K562 (cell line): ENCODE measurements at regions not wholly inside any gene's neighbourhood (a gene's known extent, or its start where the extent isn't known, plus 50 kb on each side); places are given as distances from the start of the nearest gene placed in this dataset.

Experiments
- ATAC-seq: fragments of 200-7000 bp; cut with Tn5 transposase; 3 replicates; pipeline ENCODE4 v1.9.1; 2020; ENCODE audit warnings: moderate library complexity
- BruUV-seq: library from RNA; stranded (reverse); fragments of 400-500 nt; replicated peaks from 2 replicates; lab custom pipeline; 2021; lab: Mats Ljungman, UMichigan
- CTCF ChIA-PET: fragments of 300-600 bp; formaldehyde crosslinking; extraction: SDS; loops from one replicate; lab custom pipeline; 2021; ENCODE audit warnings: low intra/inter-chr PET ratio; lab: Yijun Ruan, JAX
- POLR2A ChIA-PET: fragments of 300-600, 350-650 bp; sonication (Branson Sonifier 250); formaldehyde crosslinking; extraction: SDS; loops from one replicate; lab custom pipeline; 2021; ENCODE audit warnings: antibody characterized with exemption, inconsistent platforms; lab: Yijun Ruan, JAX
- DNase-seq, 4 experiments: peaks; one replicate each; pipeline versions ENCODE4 v3.0.0 to v3.0.0-alpha.2; 2011 to 2018; ENCODE audit warnings: low spot score in 3 of 4, mixed read lengths in 3 of 4; ENCODE audit errors: extremely low read depth in 1 of 4
- FAIRE-seq: peaks from 2 replicates; lab custom pipeline; 2011; peaks lifted over from hg19 to GRCh38; lab: Jason Lieb, UNC
- H2AFZ ChIP-seq: 2 replicates; pipeline ENCODE4 v1.6.0; 2011; ENCODE audit warnings: low read depth, low read length, control low read depth, inconsistent platforms
- H3K27ac ChIP-seq: fragments of 200-600 bp; 3 replicates; pipeline ENCODE4 v1.8.0; 2011; ENCODE audit warnings: low read depth, mild to moderate bottlenecking, control low read depth, inconsistent platforms, low read length, moderate library complexity, mixed read lengths; ENCODE audit errors: extremely low read depth
- H3K27me3 ChIP-seq, 2 experiments: fragments of 300-600 bp in 1 of 2; 2 replicates in 1 of 2; 3 replicates in 1 of 2; pipeline versions ENCODE4 v1.6.0 to v1.8.0; 2011; ENCODE audit warnings: inconsistent platforms in 2 of 2, low read length in 2 of 2, mild to moderate bottlenecking in 1 of 2, mixed read lengths in 1 of 2, moderate library complexity in 1 of 2; ENCODE audit not compliant: control insufficient read depth in 2 of 2, insufficient read depth in 2 of 2
- H3K36me3 ChIP-seq: fragments of 300-600 bp; 3 replicates; pipeline ENCODE4 v1.8.0; 2011; ENCODE audit warnings: mild to moderate bottlenecking, low read length, inconsistent platforms; ENCODE audit not compliant: control insufficient read depth, insufficient read depth
- H3K4me1 ChIP-seq, 2 experiments: fragments of 200-600 bp in 1 of 2; replicated peaks in 1 of 2; 2 replicates in 1 of 2; 3 replicates in 1 of 2; pipeline versions ENCODE4 v1.5.1 to v1.8.0; 2011; ENCODE audit warnings: inconsistent platforms in 2 of 2, low read length in 2 of 2, mild to moderate bottlenecking in 1 of 2, mixed read lengths in 1 of 2, moderate library complexity in 1 of 2; ENCODE audit not compliant: control insufficient read depth in 2 of 2, insufficient read depth in 2 of 2
- H3K4me2 ChIP-seq: 2 replicates; pipeline ENCODE4 v1.6.1; 2011; ENCODE audit warnings: low read length, control low read depth, inconsistent platforms, mixed read lengths; ENCODE audit not compliant: insufficient read depth
- H3K4me3 ChIP-seq: fragments of 200-600 bp; sonication (generic), shearing (Covaris generic); 2 replicates; pipeline ENCODE4 v1.5.1; 2016; ENCODE audit warnings: control low read depth, inconsistent platforms
- H3K79me2 ChIP-seq: fragments of 200-600 bp; 3 replicates; pipeline ENCODE4 v1.8.0; 2011; ENCODE audit warnings: low read length, inconsistent platforms; ENCODE audit not compliant: control insufficient read depth, insufficient read depth
- H3K9ac ChIP-seq, 2 experiments: 2 replicates each; pipeline versions ENCODE4 v1.6.0 to v1.6.1; 2011; ENCODE audit warnings: low read depth in 2 of 2, low read length in 2 of 2, control low read depth in 1 of 2, inconsistent platforms in 1 of 2, mild to moderate bottlenecking in 1 of 2, mixed read lengths in 1 of 2; ENCODE audit not compliant: insufficient read depth in 1 of 2
- H3K9me1 ChIP-seq: one replicate; pipeline ENCODE4 v1.6.0; 2011; ENCODE audit warnings: inconsistent platforms, mild to moderate bottlenecking, low read length, moderate library complexity; ENCODE audit not compliant: control insufficient read depth, insufficient read depth
- H3K9me3 ChIP-seq: replicated peaks from 2 replicates; pipeline ENCODE4 v1.5.1; 2011; ENCODE audit warnings: low read depth, low read length, inconsistent platforms; ENCODE audit not compliant: control insufficient read depth, insufficient read depth
- H4K20me1 ChIP-seq: replicated peaks from 2 replicates; pipeline ENCODE4 v1.6.1; 2011; ENCODE audit warnings: low read length, inconsistent platforms, mixed read lengths; ENCODE audit not compliant: control insufficient read depth, insufficient read depth
- CHD4 ChIP-seq: fragments of 200-600 bp; sonication (generic); IDR thresholded peaks from 3 replicates; pipeline ENCODE4 v1.6.1; 2012; ENCODE audit warnings: low read depth, mild to moderate bottlenecking, mixed read lengths, low read length, inconsistent platforms; ENCODE audit not compliant: insufficient read depth, insufficient replicate concordance, poor library complexity, severe bottlenecking
- CREM ChIP-seq: IDR thresholded peaks from 2 replicates; pipeline ENCODE4 v1.6.1; 2014; ENCODE audit warnings: antibody characterized with exemption, low read depth
- CSDE1 ChIP-seq, 2 experiments: fragments of 450-650 bp; IDR thresholded peaks; 2 replicates each; pipeline ENCODE4 v1.6.1; 2016; ENCODE audit warnings: mild to moderate bottlenecking in 1 of 2
- DMBX1 ChIP-seq: fragments of 250-450 bp; sonication (Bioruptor Pico); IDR thresholded peaks from 2 replicates; pipeline ENCODE4 v1.8.0; 2022; ENCODE audit warnings: inconsistent platforms, mild to moderate bottlenecking, moderate library complexity, borderline replicate concordance
- E2F3 ChIP-seq: fragments of 250-450 bp; sonication (Bioruptor Pico); IDR thresholded peaks from 2 replicates; pipeline ENCODE4 v1.4.0; 2020; ENCODE audit warnings: mild to moderate bottlenecking
- GTF2A2 ChIP-seq: IDR thresholded peaks from 2 replicates; pipeline ENCODE4 v1.6.1; 2016; ENCODE audit warnings: mild to moderate bottlenecking, missing genetic modification characterization, missing compliant biosample characterization
- LEF1 ChIP-seq: fragments of 450-650 bp; IDR thresholded peaks from 2 replicates; pipeline ENCODE4 v1.6.1; 2016; ENCODE audit warnings: mild to moderate bottlenecking
- MAX ChIP-seq: sonication (generic); formaldehyde crosslinking; IDR thresholded peaks from 2 replicates; pipeline ENCODE4 v1.9.0; 2022; ENCODE audit warnings: mild to moderate bottlenecking, missing genetic modification reagents
- NFYB ChIP-seq: IDR thresholded peaks from 2 replicates; pipeline ENCODE4 v1.6.1; 2011; ENCODE audit warnings: mild to moderate bottlenecking, moderate library complexity; ENCODE audit not compliant: insufficient read length; ENCODE audit errors: extremely low read depth
- SP1 ChIP-seq: sonication (generic); formaldehyde crosslinking; IDR thresholded peaks from 2 replicates; pipeline ENCODE4 v1.8.1; 2022; ENCODE audit warnings: mild to moderate bottlenecking, missing genetic modification reagents
- SRSF9 ChIP-seq: fragments of 200-400 bp; formaldehyde crosslinking; IDR thresholded peaks from 2 replicates; pipeline ENCODE4 v1.6.1; 2017; ENCODE audit warnings: low read depth, low read length, borderline replicate concordance
- TCF15 ChIP-seq: fragments of 250-450 bp; sonication (Bioruptor Pico); IDR thresholded peaks from 2 replicates; pipeline ENCODE4 v1.8.0; 2022; ENCODE audit warnings: moderate library complexity, mild to moderate bottlenecking, inconsistent platforms
- ZNF121 ChIP-seq: sonication (generic); formaldehyde crosslinking; conservative IDR thresholded peaks from 2 replicates; pipeline ENCODE4 v1.8.0; 2022; ENCODE audit warnings: missing genetic modification reagents
- ZNF354B ChIP-seq: fragments of 250-450 bp; sonication (Bioruptor Pico); IDR thresholded peaks from 2 replicates; pipeline ENCODE4 v1.4.0; 2020
- WGBS: fragments of 100-300 bp; shearing (Covaris generic); methylation state at CpG from one replicate; pipeline ENCODE4 v1.1.6; 2016; ENCODE audit warnings: low coverage, mixed read lengths; ENCODE audit not compliant: insufficient coverage; ENCODE audit errors: missing lambda C conversion rate; 5-methylcytosine and 5-hydroxymethylcytosine counted together
- in situ Hi-C: fragments of 300-500 bp; cut with MboI; formaldehyde crosslinking; loops from 4 replicates; pipeline ENCODE4 v1.15.0; 2018; ENCODE audit warnings: inconsistent platforms, mixed read lengths
- intact Hi-C: fragments of 100-400 bp; cut with micrococcal nuclease; formaldehyde crosslinking; loops from 2 replicates; pipeline ENCODE4 v1.14.2; 2022

- no peak for DNase-seq
- POLR2A ChIA-PET = no interaction called here
- no peaks in the 10 kb centered on the region for H3K9me1 ChIP-seq
- intact Hi-C loops (no loop called here), in situ Hi-C loops (no loop called here)
- FAIRE-seq = no peak
- BruUV-seq = no TSS peak
- H3K27ac ChIP-seq = no peak overlapping the region
- no peaks in the 10 kb centered on the region for H3K79me2 ChIP-seq
- no peaks in the 10 kb centered on the region for H4K20me1 ChIP-seq
- no peak overlapping the region for H3K9ac ChIP-seq
- no peak overlapping the region for H2AFZ ChIP-seq
- no peak for TF ChIP-seq TCF15 (CRISPR knock-in tag)
- no peak for TF ChIP-seq GTF2A2 (tag)
- no peak for TF ChIP-seq NFYB
- no peak for TF ChIP-seq E2F3 (CRISPR knock-in tag)
- TF ChIP-seq MAX = no peak
- no peak for TF ChIP-seq CHD4
- TF ChIP-seq DMBX1 (CRISPR knock-in tag) = no peak
- TF ChIP-seq CSDE1 (IDR thresholded peaks at IDR 0.05) = no peak
- no peak for TF ChIP-seq ZNF121 (CRISPR knock-in tag)
- no peak for TF ChIP-seq SRSF9
- TF ChIP-seq ZNF354B (CRISPR knock-in tag) = no peak
- no peak for TF ChIP-seq LEF1
- TF ChIP-seq CREM = no peak
- no peak for TF ChIP-seq SP1 (CRISPR knock-in tag)
- H3K27me3 ChIP-seq = no peaks in the 10 kb centered on the region
- H3K4me1 ChIP-seq = no peaks in the 10 kb centered on the region
- WGBS = 3% methylated on average over 2 of the region's 2 CpGs
- H3K36me3 ChIP-seq = no peaks in the 10 kb centered on the region
- no peak overlapping the region for H3K4me3 ChIP-seq
- no peak overlapping the region for H3K4me2 ChIP-seq
- no peak for ATAC-seq
- H3K9me3 ChIP-seq = no peaks in the 10 kb centered on the region
- CTCF ChIA-PET = no interaction called here
Measured at GRCh38 chr21:23743821-23744220, 1863.5 kb downstream of the MRPL39 start.
